ENCODE measurements at regions not wholly inside any gene's neighbourhood (a gene's known extent, or its start where the extent isn't known, plus 50 kb on each side); places are given as distances from the start of the nearest gene placed in this dataset.
"Not testable (repeated sequence)": the region's sequence is repeated elsewhere in the genome, so short reads cannot be mapped to it uniquely, and the experiment has no call there.

DNA sequence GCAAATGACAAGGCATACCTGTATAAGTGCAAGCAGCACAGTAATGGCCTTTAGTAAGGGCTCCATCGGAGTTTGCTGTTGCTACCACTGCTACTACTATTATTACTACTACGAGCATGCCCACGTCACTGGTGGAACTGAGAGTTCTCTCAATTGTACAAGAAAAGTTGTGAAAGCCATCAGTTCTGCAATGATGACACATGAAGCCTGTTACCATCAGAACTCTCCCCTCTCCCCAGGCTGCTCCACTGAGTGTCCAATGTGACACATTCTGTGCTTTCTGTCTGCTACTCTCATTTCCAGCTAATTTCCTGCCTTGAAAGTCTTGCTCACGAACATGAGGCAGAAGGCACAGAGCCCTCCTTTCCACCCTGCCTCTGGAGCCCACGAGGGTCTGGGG lies 263.2 kb upstream of the MGMT start:
- DNase-seq (ENCODE audit: low read depth) = no peak

GRCh38 chr10:129207297-129207696 lies 259.7 kb upstream of the MGMT start:
- no peak for DNase-seq (ENCODE audit: low read depth)

DNA sequence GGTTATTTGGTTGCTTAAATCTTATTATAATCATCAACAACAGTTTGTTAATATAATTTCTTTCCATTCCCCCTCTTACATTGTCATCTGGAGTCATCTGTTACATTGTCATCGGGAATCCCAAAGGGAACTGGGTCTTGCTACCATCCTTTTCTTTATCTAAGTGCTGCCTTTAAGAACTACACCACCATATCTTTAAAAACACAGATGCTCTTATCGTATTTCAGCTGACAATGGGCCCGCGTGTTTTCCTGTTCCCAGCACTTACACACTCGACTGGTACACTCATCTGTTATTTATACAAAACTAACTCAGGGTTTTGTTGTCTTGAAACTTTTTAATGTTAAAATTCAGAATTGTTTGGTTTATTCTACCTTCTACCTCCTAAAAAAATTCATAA lies 256.2 kb upstream of the MGMT start:
- DNase-seq (ENCODE audit: low read depth) = no peak

DNA sequence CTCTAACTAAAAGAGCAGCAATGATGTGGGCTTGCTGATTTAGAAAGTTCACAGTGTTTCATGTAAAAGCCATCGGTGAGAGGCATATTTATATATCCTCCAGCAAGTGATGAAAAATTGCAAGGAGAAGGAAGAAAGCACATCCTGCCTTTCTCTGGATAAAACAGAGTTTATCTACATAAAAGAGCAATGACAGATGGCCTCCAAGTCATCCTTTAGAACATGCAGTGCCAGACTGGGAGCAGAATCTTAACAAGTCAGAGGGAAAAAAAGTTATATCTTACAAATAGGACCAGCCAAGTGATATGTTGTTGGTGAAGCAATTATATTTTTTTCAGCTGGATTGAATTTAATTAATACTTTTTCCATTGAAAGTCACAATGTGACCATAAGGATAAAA lies 253.8 kb upstream of the MGMT start:
- no peak for DNase-seq (ENCODE audit: low read depth)

- not testable (repeated sequence) for DNase-seq (ENCODE audit: low read depth)
These were observed 253.0 kb upstream of the MGMT start for GRCh38 chr10:129213996-129214395.

- DNase-seq (ENCODE audit: low read depth) = no peak
These were observed 247.7 kb upstream of the MGMT start for GRCh38 chr10:129219364-129219763.

DNA sequence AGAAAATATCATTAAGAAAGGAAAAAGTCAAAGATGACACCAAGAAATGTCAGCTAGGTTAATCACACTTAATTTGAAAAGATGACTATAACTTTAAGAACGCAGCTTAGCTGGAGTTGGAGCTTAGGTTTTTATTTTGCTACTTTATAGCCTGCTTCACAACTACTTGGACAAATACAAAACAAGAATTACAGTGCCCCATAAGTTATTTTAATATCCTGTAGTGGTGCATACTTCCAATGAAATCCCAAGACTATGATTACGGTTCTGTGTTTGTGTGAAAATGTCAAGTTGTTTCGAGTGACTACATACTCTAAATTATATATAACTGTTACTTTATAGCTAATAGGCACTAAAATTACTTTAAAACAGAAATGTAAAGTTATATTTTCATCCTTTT lies 244.6 kb upstream of the MGMT start:
- DNase-seq (ENCODE audit: low read depth) = no peak

GRCh38 chr10:129223363-129223762 lies 243.7 kb upstream of the MGMT start:
- no peak for DNase-seq (ENCODE audit: low read depth)

DNA sequence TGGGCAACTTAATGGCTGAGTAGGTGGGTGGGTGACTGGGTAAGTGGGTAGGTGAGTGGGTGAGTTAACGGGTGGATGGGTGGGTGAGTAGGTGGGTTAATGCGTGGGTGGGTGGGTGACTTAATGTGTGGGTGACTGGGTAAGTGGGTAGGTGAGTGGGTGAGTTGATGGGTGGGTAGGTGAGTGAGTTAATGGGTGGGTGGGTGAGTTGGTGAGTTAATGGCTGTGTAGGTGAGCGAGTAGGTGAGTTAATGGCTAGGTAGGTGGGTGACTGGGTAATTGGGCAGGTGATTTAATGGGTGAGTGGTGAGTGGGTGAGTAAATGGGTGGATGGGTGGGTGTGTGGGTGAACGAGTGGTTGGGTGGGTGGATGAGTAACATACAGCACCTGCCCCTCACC lies 243.0 kb upstream of the MGMT start:
- DNase-seq (ENCODE audit: low read depth) = no peak

GRCh38 chr10:129231821-129232220 lies 235.2 kb upstream of the MGMT start:
- DNase-seq (ENCODE audit: low read depth) = no peak

- no peak for DNase-seq (ENCODE audit: low read depth)
These were observed 233.5 kb upstream of the MGMT start for GRCh38 chr10:129233351-129234148.

DNA sequence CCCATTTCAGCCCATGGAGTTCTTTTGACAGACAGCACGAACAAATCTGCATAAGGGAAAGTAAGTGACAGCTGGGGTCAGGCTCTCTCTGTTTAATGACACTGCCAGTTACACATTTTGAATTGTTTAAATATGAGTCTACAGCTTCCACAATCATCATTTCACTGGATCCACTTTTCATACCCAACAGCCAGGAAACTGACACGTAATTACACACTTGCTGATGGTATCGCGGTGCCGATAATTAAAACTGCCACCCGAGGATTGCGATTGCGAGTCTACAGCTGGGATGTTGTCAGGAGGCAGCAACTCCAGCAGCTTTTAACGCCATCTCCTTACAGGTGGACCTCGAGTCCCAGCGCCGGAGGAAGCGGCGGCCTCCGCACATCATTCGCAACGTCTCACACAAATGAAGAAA lies 230.8 kb upstream of the MGMT start:
- DNase-seq (ENCODE audit: low read depth) = no peak

- DNase-seq (ENCODE audit: low read depth) = no peak
These were observed 225.6 kb upstream of the MGMT start for GRCh38 chr10:129241461-129241860.

DNA sequence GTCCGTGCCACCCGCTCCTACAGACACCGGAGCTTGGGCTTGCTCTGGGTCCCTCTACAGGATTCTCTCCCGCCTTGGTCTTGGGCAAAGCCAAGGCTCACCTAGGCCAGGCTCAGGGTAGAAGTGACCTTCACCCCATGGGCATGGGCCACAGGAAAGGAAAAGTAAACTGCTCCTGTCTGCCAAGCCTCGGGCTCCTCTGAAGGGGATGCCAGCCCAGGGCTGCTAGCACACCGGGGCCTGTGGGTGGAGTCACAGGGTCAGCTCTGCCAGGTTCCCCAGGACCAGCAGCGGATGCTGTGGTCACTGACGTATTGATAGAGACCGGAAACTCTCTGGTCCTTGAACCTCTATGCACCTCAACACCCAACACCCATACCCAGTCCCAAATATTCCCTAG lies 222.7 kb upstream of the MGMT start:
- no peak for DNase-seq (ENCODE audit: low read depth)

DNA sequence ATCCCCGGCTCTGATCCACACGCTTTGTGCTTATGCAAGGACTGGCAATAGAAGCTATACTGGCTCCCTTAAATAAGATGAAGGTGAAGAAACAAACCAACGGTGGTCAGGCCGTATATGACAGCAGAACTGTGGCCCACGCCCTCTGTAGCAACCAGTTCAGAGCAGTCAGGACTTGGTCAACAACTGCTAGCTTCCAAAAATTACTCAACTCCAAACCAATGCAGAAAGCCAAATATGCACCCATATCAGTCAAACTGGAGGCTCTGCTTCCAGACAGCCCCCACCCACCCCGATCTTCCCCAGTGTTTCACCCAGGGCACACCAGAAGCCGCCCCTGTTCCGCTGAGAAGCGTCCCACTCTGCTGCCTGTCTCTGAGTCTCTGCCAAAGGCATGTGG lies 222.3 kb upstream of the MGMT start:
- DNase-seq (ENCODE audit: low read depth) = no peak

GRCh38 chr10:129253161-129253864 lies 213.7 kb upstream of the MGMT start:
- DNase-seq (ENCODE audit: low read depth) = no peak

DNA sequence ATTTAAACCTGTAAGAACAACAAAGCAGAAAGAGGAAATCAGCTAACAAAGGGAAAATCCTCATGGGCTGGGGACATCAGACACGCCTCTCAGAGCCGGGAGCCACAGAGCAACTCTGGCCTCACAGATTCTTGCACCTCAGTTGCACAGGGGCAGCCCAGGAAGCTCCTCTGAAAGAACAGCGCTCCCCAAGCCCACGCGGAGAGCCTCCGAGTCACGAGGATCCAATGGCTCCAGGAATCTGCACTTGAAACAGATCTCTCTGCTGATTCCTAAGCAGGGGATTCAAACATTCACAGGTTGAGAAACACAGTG lies 213.2 kb upstream of the MGMT start:
- DNase-seq (ENCODE audit: low read depth) = no peak

GRCh38 chr10:129258283-129258923 lies 208.6 kb upstream of the MGMT start:
- DNase-seq (ENCODE audit: low read depth) = no peak

DNA sequence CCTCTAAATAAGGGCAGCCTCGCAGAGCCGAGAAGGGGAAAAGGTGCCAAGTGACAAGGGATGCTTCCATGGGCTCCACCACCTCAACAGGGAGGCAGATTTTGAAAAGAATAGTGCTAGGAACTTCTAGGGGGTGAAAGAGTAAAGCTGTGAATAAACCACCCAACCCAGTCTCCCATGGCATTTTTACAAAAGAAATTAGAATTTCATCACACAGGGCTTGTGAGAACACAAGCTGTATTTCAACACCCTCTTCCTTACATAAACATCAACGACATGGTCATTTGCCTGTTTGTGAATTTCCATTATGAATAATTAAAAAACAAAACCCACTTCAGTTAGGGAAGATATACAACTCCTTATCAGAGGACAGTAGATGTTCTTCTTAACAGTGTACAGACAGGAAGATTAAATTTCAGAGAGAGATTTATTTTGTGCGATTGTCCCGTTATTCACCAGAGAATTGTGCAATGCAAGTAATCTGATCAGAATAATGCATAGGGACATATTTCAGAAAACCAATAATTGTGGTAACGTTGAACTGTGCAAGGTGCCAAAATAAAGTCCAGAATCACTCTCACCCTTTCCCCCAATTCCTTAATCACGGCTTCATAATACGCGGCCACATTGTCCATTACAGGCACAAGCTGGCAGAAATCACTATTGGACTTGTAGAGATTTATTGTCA lies 207.8 kb upstream of the MGMT start:
- no peak for DNase-seq (ENCODE audit: low read depth)

GRCh38 chr10:129272176-129272575 lies 194.9 kb upstream of the MGMT start:
- DNase-seq (ENCODE audit: low read depth) = no peak

- no peak for DNase-seq (ENCODE audit: low read depth)
These were observed 194.0 kb upstream of the MGMT start for GRCh38 chr10:129272866-129273650.

GRCh38 chr10:129273860-129274259 lies 193.2 kb upstream of the MGMT start:
- no peak for DNase-seq (ENCODE audit: low read depth)
